Adrenal gland (tissue), 9 donors: ENCODE measurements at regions not wholly inside any gene's neighbourhood (a gene's known extent, or its start where the extent isn't known, plus 50 kb on each side); places are given as distances from the start of the nearest gene placed in this dataset.

Source experiments
- DNase-seq, 7 donors: peaks; one replicate each; pipeline ENCODE4 v3.0.0-alpha.2; 2019 to 2020
- H3K27ac ChIP-seq, 5 donors: fragments of 200-600 bp; sonication (generic) in 4 of 5; 1 replicate in 3 of 5; 2 replicates in 2 of 5; pipeline versions ENCODE4 v1.5.1 to v1.8.0; 2016 to 2020; ENCODE audit warnings: mild to moderate bottlenecking in 1 of 5
- H3K27me3 ChIP-seq: fragments of 200-600 bp; 2 replicates; pipeline ENCODE4 v1.8.0; 2021
- H3K36me3 ChIP-seq, 2 donors: fragments of 200-600 bp; replicated peaks in 1 of 2; 1 replicate in 1 of 2; 2 replicates in 1 of 2; pipeline versions ENCODE4 v1.5.1 to v1.8.0; 2018 to 2022
- H3K4me1 ChIP-seq, 2 donors: fragments of 200-600 bp; replicated peaks in 1 of 2; 1 replicate in 1 of 2; 2 replicates in 1 of 2; pipeline versions ENCODE4 v1.5.1 to v1.8.0; 2018 to 2021
- H3K4me3 ChIP-seq, 4 donors: fragments of 200-600 bp; sonication (generic) in 3 of 4; one replicate each; pipeline ENCODE4 v1.5.1; 2016 to 2018
- H3K9me3 ChIP-seq, 3 donors: fragments of 200-600 bp; sonication (generic) in 1 of 3; replicated peaks in 1 of 3; 1 replicate in 2 of 3; 2 replicates in 1 of 3; pipeline versions ENCODE4 v1.5.1 to v1.8.0; 2016 to 2021
- CTCF ChIP-seq, 6 experiments: fragments of 450-650 bp in 4 of 6; fragments of 200-600 bp in 2 of 6; sonication (generic) in 1 of 6; IDR thresholded peaks; 1 replicate in 5 of 6; 2 replicates in 1 of 6; pipeline versions ENCODE4 v1.5.1 to v1.8.0; 2016 to 2021; ENCODE audit warnings: antibody characterized with exemption in 6 of 6, mild to moderate bottlenecking in 2 of 6, moderate library complexity in 1 of 6
- POLR2A ChIP-seq, 2 donors: fragments of 450-650 bp; IDR thresholded peaks; one replicate each; pipeline ENCODE4 v1.6.1; 2017; ENCODE audit warnings: antibody characterized with exemption in 2 of 2, mild to moderate bottlenecking in 2 of 2, moderate library complexity in 1 of 2
- WGBS, 4 donors: extraction: QIAGEN DNeasy Blood & Tissue Kit in 2 of 4; methylation state at CpG; one replicate each; pipeline versions ENCODE4 v1.1.5 to v1.1.7; 2013 to 2017; 5-methylcytosine and 5-hydroxymethylcytosine counted together
- intact Hi-C, 2 donors: fragments of 100-400 bp; cut with DNase I; formaldehyde crosslinking; loops; one replicate each; pipeline versions ENCODE4 v1.14.1 to v1.15.0; 2022 to 2023
- donor health status: healthy with polysubstance abuse.
- donor health status: Bipolar disorder and iron deficiency.
- donor health status: DM: yes; HTN: yes; CAD: no.
- donor health status: DM: no; HTN: no; CAD: no.
- donor health status: DM: no; HTN: no; CAD: no.

GRCh38 chr4:138871555-138871875 lies 144.1 kb upstream of the NOCT start:
- no peaks in the 10 kb centered on the region for H3K9me3 ChIP-seq
- no peaks in the 10 kb centered on the region for H3K36me3 ChIP-seq
- intact Hi-C loops = loop anchor here in 1 of 2 donors (5.0 kb wide), 1 partner anchor 839 kb away; no protein-coding TSS in a partner anchor
- H3K27me3 ChIP-seq = no peaks in the 10 kb centered on the region
- no peak for DNase-seq
- 65 to 77% (median 71%) methylated on average over 11 of the region's 11 CpGs for WGBS, 4 donors
- no peak for TF ChIP-seq POLR2A (IDR thresholded peaks at IDR 0.05)
- TF ChIP-seq CTCF (IDR thresholded peaks at IDR 0.05) = no peak
- no peak overlapping the region for H3K27ac ChIP-seq
- H3K4me1 ChIP-seq = no peaks in the 10 kb centered on the region
- H3K4me3 ChIP-seq = no peak overlapping the region

GRCh38 chr4:138870737-138871554 lies 144.6 kb upstream of the NOCT start:
- WGBS, 4 donors = 4 to 5% (median 5%) methylated on average over 9 of the region's 9 CpGs
- Histone ChIP-seq H3K27ac (no peak overlapping the region), H3K9me3 (no peaks in the 10 kb centered on the region), H3K36me3 (no peaks in the 10 kb centered on the region), H3K4me3 (no peak overlapping the region), H3K27me3 (no peaks in the 10 kb centered on the region), H3K4me1 (no peaks in the 10 kb centered on the region)
- intact Hi-C loops = loop anchor here in 1 of 2 donors (5.0 kb wide), 1 partner anchor 839 kb away; no protein-coding TSS in a partner anchor
- TF ChIP-seq POLR2A (IDR thresholded peaks at IDR 0.05) = no peak
- peak; percentile 79 to 92 (median 83) for TF ChIP-seq CTCF (IDR thresholded peaks at IDR 0.05)
- DNase-seq = peak; percentile 39 to 89 (median 62)

GRCh38 chr4:138869631-138870030 lies 145.9 kb upstream of the NOCT start:
- no peaks in the 10 kb centered on the region for H3K4me1 ChIP-seq
- no peaks in the 10 kb centered on the region for H3K27me3 ChIP-seq
- no peak overlapping the region for H3K4me3 ChIP-seq
- no peak for TF ChIP-seq CTCF (IDR thresholded peaks at IDR 0.05)
- no peak for TF ChIP-seq POLR2A (IDR thresholded peaks at IDR 0.05)
- intact Hi-C loops = loop anchor here in 1 of 2 donors (5.0 to 10.0 kb wide), 2 partner anchors 185 to 837 kb away; no protein-coding TSS in a partner anchor
- no peak for DNase-seq
- H3K36me3 ChIP-seq = no peaks in the 10 kb centered on the region
- H3K27ac ChIP-seq = no peak overlapping the region
- no peaks in the 10 kb centered on the region for H3K9me3 ChIP-seq

GRCh38 chr4:138869165-138869564 lies 146.4 kb upstream of the NOCT start:
- H3K27ac ChIP-seq = no peak overlapping the region
- H3K4me3 ChIP-seq = no peak overlapping the region
- no peaks in the 10 kb centered on the region for H3K4me1 ChIP-seq
- 58 to 77% (median 70%) methylated on average over 1 of the region's 1 CpG for WGBS, 4 donors
- intact Hi-C loops = loop anchor here in 1 of 2 donors (10.0 kb wide), 1 partner anchor 184 kb away; no protein-coding TSS in a partner anchor
- H3K36me3 ChIP-seq = no peaks in the 10 kb centered on the region
- TF ChIP-seq CTCF (IDR thresholded peaks at IDR 0.05) = no peak
- TF ChIP-seq POLR2A (IDR thresholded peaks at IDR 0.05) = no peak
- H3K9me3 ChIP-seq = no peaks in the 10 kb centered on the region
- no peak for DNase-seq
- H3K27me3 ChIP-seq = no peaks in the 10 kb centered on the region
